Naive thymus-derived CD4-positive, alpha-beta T cell (primary cell): ENCODE measurements at regions not wholly inside any gene's neighbourhood (a gene's known extent, or its start where the extent isn't known, plus 50 kb on each side); places are given as distances from the start of the nearest gene placed in this dataset.

Source experiments
- ATAC-seq: fragments of 150-1000 bp; cut with Tn5 transposase; 2 replicates; pipeline ENCODE4 v1.10.0; 2021; ENCODE audit warnings: mild to moderate bottlenecking, moderate library complexity
- CTCF ChIA-PET: fragments of 350-600 bp; sonication (Branson Sonifier 250); formaldehyde crosslinking; loops from one replicate; lab custom pipeline; 2021; ENCODE audit warnings: antibody characterized with exemption; lab: Charles Lee
- POLR2A ChIA-PET: fragments of 350-600 bp; sonication (Branson Sonifier 250); formaldehyde crosslinking; loops from one replicate; lab custom pipeline; 2021; ENCODE audit warnings: antibody characterized with exemption, inconsistent platforms; lab: Charles Lee
- DNase-seq, 9 donors: peaks; one replicate each; pipeline versions ENCODE4 v3.0.0 to v3.0.0-alpha.2; 2020 to 2022; ENCODE audit warnings: mixed read lengths in 1 of 9
- H3K27ac ChIP-seq: one replicate; pipeline ENCODE4 v1.7.0; 2013; ENCODE audit warnings: mild to moderate bottlenecking, low read depth, low read length, moderate library complexity
- H3K27me3 ChIP-seq, 2 donors: one replicate each; pipeline ENCODE4 v1.7.0; 2013; ENCODE audit warnings: low read length in 2 of 2, mild to moderate bottlenecking in 2 of 2, moderate library complexity in 2 of 2; ENCODE audit not compliant: control insufficient read depth in 2 of 2, insufficient read depth in 2 of 2
- H3K36me3 ChIP-seq, 3 experiments: 1 replicate in 2 of 3; 2 replicates in 1 of 3; pipeline ENCODE4 v1.7.0; 2013; ENCODE audit warnings: low read length in 3 of 3, mild to moderate bottlenecking in 3 of 3, moderate library complexity in 1 of 3; ENCODE audit not compliant: insufficient read depth in 3 of 3, control insufficient read depth in 2 of 3
- H3K4me1 ChIP-seq, 2 donors: one replicate each; pipeline ENCODE4 v1.7.0; 2013; ENCODE audit warnings: low read length in 2 of 2, mild to moderate bottlenecking in 2 of 2, moderate library complexity in 1 of 2; ENCODE audit not compliant: control insufficient read depth in 2 of 2, insufficient read depth in 2 of 2
- H3K4me3 ChIP-seq: 2 replicates; pipeline ENCODE4 v1.7.0; 2013; ENCODE audit warnings: mild to moderate bottlenecking, low read length
- H3K9me3 ChIP-seq, 3 experiments: 1 replicate in 2 of 3; 2 replicates in 1 of 3; pipeline ENCODE4 v1.7.0; 2013; ENCODE audit warnings: low read length in 3 of 3; ENCODE audit not compliant: control insufficient read depth in 2 of 3
- H3K27ac Mint-ChIP-seq, 9 donors: one replicate each; pipeline ENCODE4 v1.8.0; 2020 to 2022; ENCODE audit warnings: mixed read lengths in 9 of 9, mild to moderate bottlenecking in 8 of 9, moderate library complexity in 5 of 9, inconsistent platforms in 2 of 9
- H3K27me3 Mint-ChIP-seq, 5 donors: one replicate each; pipeline ENCODE4 v1.8.0; 2021 to 2022; ENCODE audit warnings: mixed read lengths in 5 of 5, mild to moderate bottlenecking in 1 of 5
- H3K36me3 Mint-ChIP-seq, 5 donors: one replicate each; pipeline ENCODE4 v1.8.0; 2020 to 2022; ENCODE audit warnings: mixed read lengths in 5 of 5, mild to moderate bottlenecking in 3 of 5, inconsistent platforms in 1 of 5
- H3K4me1 Mint-ChIP-seq, 7 donors: one replicate each; pipeline ENCODE4 v1.8.0; 2020 to 2022; ENCODE audit warnings: mixed read lengths in 7 of 7, mild to moderate bottlenecking in 3 of 7, inconsistent platforms in 1 of 7
- H3K4me3 Mint-ChIP-seq, 10 donors: one replicate each; pipeline ENCODE4 v1.8.0; 2020 to 2022; ENCODE audit warnings: mild to moderate bottlenecking in 10 of 10, mixed read lengths in 10 of 10, moderate library complexity in 6 of 10, inconsistent platforms in 2 of 10
- H3K9me3 Mint-ChIP-seq, 11 donors: one replicate each; pipeline ENCODE4 v1.8.0; 2020 to 2022; ENCODE audit warnings: mixed read lengths in 11 of 11, mild to moderate bottlenecking in 4 of 11, inconsistent platforms in 1 of 11, moderate library complexity in 1 of 11
- intact Hi-C, 2 donors: fragments of 100-400 bp; cut with micrococcal nuclease; formaldehyde crosslinking; loops; one replicate each; pipeline ENCODE4 v1.15.1; 2023

GRCh38 chr3:106570426-106570825, 701.6 kb upstream of the CBLB start:
- intact Hi-C loops: no loop called here
- H3K27me3 ChIP-seq: no peaks in the 10 kb centered on the region

DNA sequence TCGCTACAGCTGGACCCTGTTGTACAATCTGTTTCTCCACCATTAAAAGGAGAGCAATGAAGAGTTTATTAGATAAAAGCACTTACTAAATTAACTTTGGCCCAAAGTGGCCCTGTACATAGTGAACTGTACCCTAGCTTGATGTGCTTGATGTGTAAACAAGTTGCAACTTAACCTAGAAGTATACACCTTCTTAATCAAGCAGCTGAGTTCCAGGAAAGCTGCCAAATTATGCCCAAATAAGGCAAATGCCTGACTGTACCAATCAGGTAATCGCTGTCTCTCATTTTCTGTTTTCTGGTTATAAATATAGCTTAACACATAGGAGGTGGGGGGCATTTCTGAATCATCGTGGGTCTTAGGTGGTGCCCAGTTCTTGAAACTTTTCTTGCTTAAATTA, 704.8 kb upstream of the CBLB start:
- no peaks in the 10 kb centered on the region for H3K27me3 Mint-ChIP-seq
- Histone ChIP-seq H3K4me3 (no peak overlapping the region), H3K36me3 (no peaks in the 10 kb centered on the region), H3K9me3 (no peaks in the 10 kb centered on the region), H3K27ac (no peak overlapping the region), H3K4me1 (no peaks in the 10 kb centered on the region), H3K27me3 (no peaks in the 10 kb centered on the region)
- intact Hi-C loops: no loop called here
- no peaks in the 10 kb centered on the region for H3K4me1 Mint-ChIP-seq
- POLR2A ChIA-PET: no interaction called here
- no peaks in the 10 kb centered on the region for H3K36me3 Mint-ChIP-seq
- H3K27ac Mint-ChIP-seq: no peak overlapping the region
- DNase-seq (no peak), ATAC-seq (no peak)
- no peak overlapping the region for H3K4me3 Mint-ChIP-seq
- CTCF ChIA-PET: no interaction called here
- H3K9me3 Mint-ChIP-seq: peaks cover 0 to 2% (median 0%) of the 10 kb centered on the region in 11 donors

More at GRCh38 chr3:106570426-106570825, 701.6 kb upstream of the CBLB start:
- Histone ChIP-seq H3K9me3 (no peaks in the 10 kb centered on the region), H3K4me1 (no peaks in the 10 kb centered on the region), H3K4me3 (no peak overlapping the region), H3K36me3 (no peaks in the 10 kb centered on the region), H3K27ac (no peak overlapping the region)
- POLR2A ChIA-PET: no interaction called here
- ATAC-seq (no peak), DNase-seq (no peak)
- peaks cover 0 to 2% (median 0%) of the 10 kb centered on the region in 11 donors for H3K9me3 Mint-ChIP-seq
- no peaks in the 10 kb centered on the region for H3K27me3 Mint-ChIP-seq
- no peaks in the 10 kb centered on the region for H3K36me3 Mint-ChIP-seq
- CTCF ChIA-PET: no interaction called here
- no peak overlapping the region for H3K27ac Mint-ChIP-seq
- no peaks in the 10 kb centered on the region for H3K4me1 Mint-ChIP-seq
- H3K4me3 Mint-ChIP-seq: no peak overlapping the region

DNA sequence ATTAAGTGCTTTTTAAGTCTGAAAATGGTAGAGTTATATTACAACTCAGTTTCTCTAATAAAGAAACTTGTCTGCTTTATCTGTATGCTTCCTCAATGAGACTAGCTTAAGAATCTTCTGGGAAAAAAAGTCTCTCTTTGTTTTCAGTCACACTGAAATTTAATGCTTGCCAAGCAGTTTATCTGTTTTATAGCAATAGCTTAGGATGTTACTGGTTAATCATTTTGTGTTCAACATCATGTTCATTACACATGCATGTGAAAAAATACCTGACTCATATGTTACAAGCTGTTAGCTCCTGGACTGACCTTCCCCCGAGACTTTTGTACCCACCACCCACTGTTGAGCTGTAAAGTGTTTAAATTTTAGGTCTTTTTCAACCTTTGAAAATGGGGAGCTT, 706.2 kb upstream of the CBLB start:
- Mint-ChIP-seq H3K27ac (no peak overlapping the region), H3K4me3 (no peak overlapping the region), H3K4me1 (no peaks in the 10 kb centered on the region), H3K27me3 (no peaks in the 10 kb centered on the region), H3K9me3 (peaks cover 0 to 2% (median 0%) of the 10 kb centered on the region in 11 donors), H3K36me3 (no peaks in the 10 kb centered on the region)
- POLR2A ChIA-PET: no interaction called here
- Histone ChIP-seq H3K27ac (no peak overlapping the region), H3K4me1 (no peaks in the 10 kb centered on the region), H3K9me3 (no peaks in the 10 kb centered on the region), H3K36me3 (no peaks in the 10 kb centered on the region), H3K27me3 (no peaks in the 10 kb centered on the region), H3K4me3 (no peak overlapping the region)
- intact Hi-C loops: no loop called here
- no peak for DNase-seq
- no peak for ATAC-seq
- CTCF ChIA-PET: interaction anchor here (1.6 kb wide), 1 partner anchor 9 kb away, joined by 5 read pairs; no protein-coding TSS in a partner anchor

DNA sequence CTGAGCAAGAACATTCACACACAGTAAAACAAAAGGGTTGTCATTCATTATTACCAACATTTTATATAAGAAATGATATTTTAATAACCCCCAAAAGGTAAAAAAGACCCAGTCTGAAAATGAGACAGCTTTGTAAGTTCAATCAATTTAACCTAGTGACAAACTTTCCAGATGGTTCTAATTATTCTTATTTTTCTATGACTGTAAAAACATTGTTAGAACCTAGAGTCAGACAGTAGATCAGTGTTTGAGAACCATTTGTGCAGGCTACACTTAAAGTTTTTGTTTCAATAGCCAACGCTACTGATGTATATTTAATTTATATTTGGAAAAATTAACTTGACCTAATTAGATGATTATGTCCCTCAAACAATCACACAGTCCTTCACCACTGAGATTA, 708.4 kb upstream of the CBLB start:
- POLR2A ChIA-PET: no interaction called here
- no peak overlapping the region for H3K27ac ChIP-seq
- peaks cover 0 to 5% (median 0%) of the 10 kb centered on the region in 11 donors for H3K9me3 Mint-ChIP-seq
- no peaks in the 10 kb centered on the region for H3K27me3 ChIP-seq
- H3K36me3 Mint-ChIP-seq: no peaks in the 10 kb centered on the region
- no peaks in the 10 kb centered on the region for H3K4me1 Mint-ChIP-seq
- no peaks in the 10 kb centered on the region for H3K9me3 ChIP-seq
- no peak overlapping the region for H3K4me3 Mint-ChIP-seq
- DNase-seq (no peak), ATAC-seq (no peak)
- intact Hi-C loops: no loop called here
- no peaks in the 10 kb centered on the region for H3K27me3 Mint-ChIP-seq
- no peaks in the 10 kb centered on the region for H3K4me1 ChIP-seq
- no peak overlapping the region for H3K27ac Mint-ChIP-seq
- CTCF ChIA-PET: no interaction called here
- no peaks in the 10 kb centered on the region for H3K36me3 ChIP-seq
- no peak overlapping the region for H3K4me3 ChIP-seq

DNA sequence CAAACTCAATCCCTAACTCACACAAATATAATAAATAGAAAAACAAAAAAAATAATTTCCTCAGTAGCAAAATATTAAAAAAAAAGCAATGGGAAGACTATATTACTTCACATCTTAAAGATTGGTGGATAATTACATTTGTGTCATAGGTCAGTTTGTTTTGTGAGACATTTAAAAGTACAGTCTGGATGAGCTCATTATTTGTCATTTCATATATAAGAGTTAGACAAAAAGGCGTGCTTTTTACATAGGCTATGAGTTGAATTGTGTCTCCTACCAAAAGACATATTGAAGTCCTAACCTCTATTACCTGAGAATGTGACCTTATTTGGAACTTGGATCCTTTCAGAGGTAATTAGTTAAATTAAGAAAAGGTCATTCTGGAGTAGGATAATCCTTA, 710.1 kb upstream of the CBLB start:
- no peak overlapping the region for H3K27ac Mint-ChIP-seq
- CTCF ChIA-PET: no interaction called here
- H3K27me3 Mint-ChIP-seq: no peaks in the 10 kb centered on the region
- POLR2A ChIA-PET: interaction anchor here (0.7 kb wide), 1 partner anchor 315 kb away, joined by 3 read pairs; no protein-coding TSS in a partner anchor
- H3K4me1 Mint-ChIP-seq: no peaks in the 10 kb centered on the region
- DNase-seq (no peak), ATAC-seq (no peak)
- no peaks in the 10 kb centered on the region for H3K36me3 ChIP-seq
- no peak overlapping the region for H3K4me3 ChIP-seq
- no peak overlapping the region for H3K4me3 Mint-ChIP-seq
- peaks cover 0 to 5% (median 0%) of the 10 kb centered on the region in 11 donors for H3K9me3 Mint-ChIP-seq
- intact Hi-C loops: no loop called here
- H3K27ac ChIP-seq: no peak overlapping the region
- H3K4me1 ChIP-seq: no peaks in the 10 kb centered on the region
- no peaks in the 10 kb centered on the region for H3K36me3 Mint-ChIP-seq
- no peaks in the 10 kb centered on the region for H3K27me3 ChIP-seq
- no peaks in the 10 kb centered on the region for H3K9me3 ChIP-seq

- POLR2A ChIA-PET: no interaction called here
- Histone ChIP-seq H3K4me3 (no peak overlapping the region), H3K9me3 (no peaks in the 10 kb centered on the region), H3K27ac (no peak overlapping the region), H3K4me1 (no peaks in the 10 kb centered on the region), H3K27me3 (no peaks in the 10 kb centered on the region), H3K36me3 (no peaks in the 10 kb centered on the region)
- DNase-seq: no peak
- Mint-ChIP-seq H3K4me1 (no peaks in the 10 kb centered on the region), H3K27me3 (no peaks in the 10 kb centered on the region), H3K27ac (no peak overlapping the region), H3K4me3 (no peak overlapping the region), H3K9me3 (peaks cover 0 to 5% (median 0%) of the 10 kb centered on the region in 11 donors), H3K36me3 (no peaks in the 10 kb centered on the region)
- CTCF ChIA-PET: no interaction called here
- intact Hi-C loops: no loop called here
- no peak for ATAC-seq
Measured at GRCh38 chr3:106582151-106582550, 713.3 kb upstream of the CBLB start.

GRCh38 chr3:106587551-106587950, 718.7 kb upstream of the CBLB start:
- no peak overlapping the region for H3K4me3 ChIP-seq
- H3K9me3 Mint-ChIP-seq: peaks cover 0 to 9% (median 0%) of the 10 kb centered on the region in 11 donors
- no peaks in the 10 kb centered on the region for H3K4me1 Mint-ChIP-seq
- no peak for DNase-seq
- H3K27ac ChIP-seq: no peak overlapping the region
- H3K27ac Mint-ChIP-seq: no peak overlapping the region
- peaks cover 0 to 4% (median 0%) of the 10 kb centered on the region in 5 donors for H3K27me3 Mint-ChIP-seq
- H3K4me1 ChIP-seq: no peaks in the 10 kb centered on the region
- no peak for ATAC-seq
- POLR2A ChIA-PET: no interaction called here
- H3K4me3 Mint-ChIP-seq: no peak overlapping the region
- H3K9me3 ChIP-seq: no peaks in the 10 kb centered on the region
- CTCF ChIA-PET: no interaction called here
- no peaks in the 10 kb centered on the region for H3K36me3 Mint-ChIP-seq
- no peaks in the 10 kb centered on the region for H3K27me3 ChIP-seq
- intact Hi-C loops: no loop called here
- no peaks in the 10 kb centered on the region for H3K36me3 ChIP-seq
